Urothelium cell line (cell line): ENCODE measurements at regions not wholly inside any gene's neighbourhood (a gene's known extent, or its start where the extent isn't known, plus 50 kb on each side); places are given as distances from the start of the nearest gene placed in this dataset.

Experiments
- DNase-seq: peaks from one replicate; pipeline ENCODE4 v3.0.0; 2011; ENCODE audit warnings: low spot score, mixed read lengths
- FAIRE-seq: peaks from 2 replicates; lab custom pipeline; 2011; peaks lifted over from hg19 to GRCh38; lab: Jason Lieb, UNC

DNA sequence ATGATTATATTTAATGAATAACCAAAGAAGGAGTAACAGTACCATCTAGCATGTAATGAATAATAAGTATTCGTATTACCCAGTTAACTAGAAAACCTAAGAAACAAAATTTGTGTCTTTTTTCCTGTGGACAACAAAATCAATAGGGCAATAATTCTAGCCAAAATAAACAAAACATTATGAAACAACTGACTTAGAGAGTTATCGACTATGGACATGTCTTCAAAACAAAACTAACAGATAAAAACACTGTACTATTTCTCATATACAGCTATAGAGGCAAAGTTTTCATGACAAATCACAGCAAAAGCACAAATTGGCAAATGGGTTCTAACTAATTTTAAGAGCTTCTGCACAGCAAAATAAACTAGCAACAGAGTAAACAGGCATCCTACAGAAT lies 224.1 kb downstream of the ALX1 start:
- FAIRE-seq = no peak

DNA sequence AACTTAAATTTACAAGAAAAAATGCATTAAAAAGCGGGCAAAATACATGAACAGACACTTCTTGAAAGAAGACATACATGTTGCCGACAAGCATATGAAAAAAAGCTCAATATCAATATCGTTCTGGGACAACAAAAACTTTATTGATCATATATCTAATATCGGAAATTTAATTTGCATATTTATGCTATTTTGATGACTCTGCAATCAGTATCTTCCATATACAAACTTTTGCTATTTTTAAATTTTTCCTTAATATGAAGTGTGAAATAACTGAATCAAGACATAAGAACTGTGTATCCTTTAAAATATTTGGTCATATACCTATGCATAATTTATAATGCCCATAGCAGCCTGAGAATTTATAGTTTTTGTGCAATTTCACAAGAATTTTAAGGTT lies 224.6 kb downstream of the ALX1 start:
- no peak for DNase-seq
- FAIRE-seq = no peak

More for the DNA sequence above, 224.1 kb downstream of the ALX1 start:
- no peak for DNase-seq

DNA sequence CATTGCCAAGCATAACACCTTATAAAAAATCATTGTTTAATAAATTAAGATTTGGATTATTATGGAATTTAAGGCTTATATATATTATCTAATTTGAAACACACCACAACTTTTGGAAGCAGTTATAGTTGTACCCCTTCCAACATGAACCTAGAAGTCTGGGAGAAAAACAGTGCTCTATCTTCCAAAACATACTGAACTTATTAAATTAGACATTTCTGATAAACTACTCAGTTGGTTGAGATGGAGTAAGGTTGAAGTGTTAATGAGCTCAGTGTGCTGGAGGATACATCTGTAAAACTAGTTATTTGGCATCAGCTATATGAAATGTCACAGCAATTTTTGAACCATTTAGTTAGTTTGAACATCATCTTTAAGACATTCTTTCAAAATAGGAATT lies 227.4 kb downstream of the ALX1 start:
- FAIRE-seq (no peak), DNase-seq (no peak)

DNA sequence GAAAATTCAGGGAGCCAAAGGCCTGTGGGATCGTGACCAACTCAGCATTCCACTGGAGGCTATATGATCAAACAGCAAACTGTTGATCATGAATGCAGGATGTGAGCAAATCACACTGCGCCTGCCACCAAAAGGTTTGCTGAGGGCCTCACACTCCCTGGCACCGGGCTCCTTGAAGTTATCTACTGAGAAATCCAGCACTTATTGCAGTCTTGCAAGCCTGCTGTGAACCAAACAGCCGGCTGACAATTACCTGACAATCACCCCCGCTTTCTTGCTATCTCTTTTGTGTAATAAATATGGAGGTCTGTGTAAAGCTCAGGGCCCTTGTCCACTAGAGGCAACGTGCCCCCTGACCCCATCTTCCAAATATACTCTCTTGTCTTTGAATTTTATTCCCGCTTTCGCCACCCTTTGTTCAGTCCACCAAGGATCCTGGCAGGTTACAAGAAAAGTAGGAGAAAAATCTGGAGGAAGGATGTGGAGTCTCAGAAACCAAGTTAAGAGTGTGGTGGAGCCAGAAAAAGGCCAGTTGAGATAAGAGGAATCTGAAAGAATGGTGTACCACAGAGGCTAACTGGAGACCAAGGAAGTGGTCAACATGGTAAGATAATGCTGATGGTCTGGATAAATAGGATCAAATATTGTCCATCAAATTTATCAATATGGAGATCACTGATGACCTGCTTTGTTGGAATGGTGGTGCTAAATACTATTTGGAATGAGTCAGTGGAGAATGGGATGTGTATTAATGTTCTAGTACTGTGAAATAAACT lies 229.2 kb downstream of the ALX1 start:
- DNase-seq (no peak), FAIRE-seq (no peak)

DNA sequence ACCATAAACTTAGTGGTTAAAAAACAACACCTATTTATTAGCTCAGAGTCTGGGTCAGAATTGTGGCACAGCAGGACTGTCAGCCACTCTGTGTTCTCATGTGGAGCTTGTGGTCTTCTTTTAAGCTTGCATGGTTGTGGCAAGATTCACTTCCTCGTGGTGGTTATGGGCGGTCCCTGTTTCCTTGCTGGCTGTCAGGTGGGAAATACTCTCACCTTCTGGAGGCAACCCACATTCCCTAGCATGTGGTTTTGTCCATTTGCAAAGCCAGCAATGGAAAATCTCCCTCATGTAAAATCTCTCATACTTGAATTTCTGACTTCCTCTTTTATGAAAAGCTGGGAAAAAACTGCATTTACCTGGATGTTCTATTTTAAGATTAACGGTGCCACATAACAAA lies 229.8 kb downstream of the ALX1 start:
- no peak for FAIRE-seq
- no peak for DNase-seq

DNA sequence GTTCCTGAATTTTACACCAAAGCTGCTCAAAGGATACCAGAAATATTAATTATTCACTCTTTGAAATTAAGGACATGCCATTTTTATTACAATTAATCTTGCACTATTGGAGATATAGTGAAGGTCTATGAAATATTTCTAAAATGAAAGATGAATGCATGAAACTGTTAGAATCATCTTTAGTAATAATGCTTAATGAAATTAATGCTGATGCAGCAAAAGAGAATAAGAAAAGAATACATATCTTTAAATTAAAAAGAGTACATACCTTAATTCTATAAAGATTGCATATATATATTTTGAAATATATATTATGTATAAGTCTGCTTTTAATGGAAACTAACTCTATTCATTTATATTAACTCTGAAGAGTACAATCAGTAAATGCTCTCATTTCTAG lies 236.0 kb downstream of the ALX1 start:
- FAIRE-seq (no peak), DNase-seq (no peak)

DNA sequence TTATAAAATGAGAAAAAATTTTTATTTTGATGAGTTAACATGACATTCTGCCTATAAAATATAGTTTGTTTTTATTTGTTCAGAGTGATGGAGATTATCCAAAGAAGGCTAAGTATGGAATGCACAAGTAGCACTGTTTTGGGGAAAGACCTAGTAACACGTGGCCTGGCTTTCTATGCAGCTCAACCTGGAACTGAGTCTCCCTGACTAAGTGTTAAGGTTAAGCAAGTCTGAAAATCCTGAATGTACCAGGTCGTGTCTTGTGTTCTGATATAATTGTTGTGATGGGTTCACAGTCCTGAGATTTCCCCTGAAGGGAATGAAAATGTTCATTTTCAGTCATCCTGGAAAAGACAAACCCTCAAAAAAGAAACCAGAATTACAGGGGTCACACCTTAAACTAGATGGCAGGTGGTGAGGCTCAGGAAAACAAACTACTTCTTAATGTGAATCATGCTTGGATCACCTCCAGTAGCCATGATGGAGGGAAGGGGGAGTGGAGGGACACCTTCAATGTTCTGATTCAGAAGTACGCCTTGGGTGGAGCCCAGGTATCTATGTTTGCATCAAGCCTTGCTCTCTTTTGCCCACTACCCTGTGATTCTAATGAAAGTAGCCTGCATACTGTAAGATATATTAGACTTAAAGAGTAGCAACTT lies 236.8 kb downstream of the ALX1 start:
- DNase-seq (no peak), FAIRE-seq (no peak)

DNA sequence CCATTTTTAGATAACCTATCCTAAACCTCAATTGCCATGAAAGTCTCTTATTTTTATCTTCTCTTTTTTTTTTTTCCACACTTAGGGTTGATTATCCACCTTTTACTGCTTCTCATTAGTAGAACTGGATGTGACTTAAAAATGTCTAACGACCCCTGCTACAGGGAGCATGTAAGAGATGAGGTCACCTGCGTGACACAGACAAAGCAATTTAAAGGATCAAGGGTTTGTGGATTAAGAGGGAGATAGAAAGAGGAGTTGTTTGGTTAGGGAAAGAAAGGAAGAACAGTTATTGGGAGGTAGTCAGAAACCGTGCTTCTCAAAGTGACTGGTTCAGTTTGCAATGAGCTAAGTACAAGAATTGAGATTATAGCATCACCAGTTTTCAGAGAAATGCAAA lies 239.1 kb downstream of the ALX1 start:
- DNase-seq = no peak
- no peak for FAIRE-seq

DNA sequence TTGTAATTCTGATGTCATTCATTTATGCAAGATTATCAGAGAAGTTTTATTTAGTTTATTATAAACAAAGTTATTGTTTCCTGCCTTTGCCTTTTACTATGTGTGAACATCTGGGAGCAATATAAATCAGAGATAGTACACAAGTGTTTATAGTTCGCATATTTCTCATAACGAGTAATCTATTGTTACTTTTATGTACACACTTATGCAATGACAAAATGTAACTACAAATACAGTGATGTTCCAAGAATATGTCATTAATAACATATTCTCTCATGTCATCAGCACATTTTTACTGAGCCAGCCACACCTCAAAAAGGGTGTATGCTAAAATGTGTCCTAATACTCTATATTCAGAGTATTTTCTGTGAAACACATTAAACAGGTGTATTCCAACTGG lies 243.2 kb downstream of the ALX1 start:
- FAIRE-seq (no peak), DNase-seq (no peak)

DNA sequence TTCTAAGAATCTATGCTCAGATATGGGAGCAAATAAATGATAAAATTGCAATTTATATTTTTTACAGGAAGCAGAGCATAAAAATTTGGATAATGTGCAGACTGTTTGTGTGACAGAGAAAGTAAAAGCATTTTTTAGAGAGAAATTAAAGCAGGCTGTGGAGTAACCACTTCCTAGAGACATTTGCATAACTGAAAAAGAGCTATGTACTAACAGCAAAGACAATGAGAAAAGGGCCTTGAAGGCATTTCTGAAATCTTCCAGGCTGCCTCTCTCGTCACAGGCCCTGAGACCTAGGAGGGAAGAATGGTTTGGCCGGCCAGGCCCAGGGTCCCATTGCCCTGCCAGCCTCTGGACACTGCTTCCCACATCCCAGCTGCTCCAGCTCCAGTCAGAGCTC lies 247.2 kb downstream of the ALX1 start:
- DNase-seq (no peak), FAIRE-seq (no peak)

DNA sequence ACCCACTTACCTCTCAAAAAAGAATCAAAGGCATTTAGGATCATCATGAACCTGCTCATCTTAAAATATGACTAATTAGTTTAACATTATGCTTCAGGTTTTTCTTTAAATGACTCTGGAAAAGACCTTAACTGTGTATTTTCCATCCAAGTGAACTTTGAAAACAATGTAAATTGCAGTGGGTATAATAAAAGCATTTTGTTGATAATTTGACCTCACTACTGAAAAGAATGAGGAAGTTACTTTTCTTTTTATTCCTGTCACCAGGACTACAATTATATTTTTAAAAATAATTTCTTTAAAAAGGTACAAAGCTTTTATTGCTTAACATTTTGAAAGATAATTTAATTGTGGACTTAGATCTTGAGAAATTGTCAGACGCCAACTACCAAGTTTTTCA lies 249.9 kb downstream of the ALX1 start:
- no peak for DNase-seq
- FAIRE-seq = no peak

DNA sequence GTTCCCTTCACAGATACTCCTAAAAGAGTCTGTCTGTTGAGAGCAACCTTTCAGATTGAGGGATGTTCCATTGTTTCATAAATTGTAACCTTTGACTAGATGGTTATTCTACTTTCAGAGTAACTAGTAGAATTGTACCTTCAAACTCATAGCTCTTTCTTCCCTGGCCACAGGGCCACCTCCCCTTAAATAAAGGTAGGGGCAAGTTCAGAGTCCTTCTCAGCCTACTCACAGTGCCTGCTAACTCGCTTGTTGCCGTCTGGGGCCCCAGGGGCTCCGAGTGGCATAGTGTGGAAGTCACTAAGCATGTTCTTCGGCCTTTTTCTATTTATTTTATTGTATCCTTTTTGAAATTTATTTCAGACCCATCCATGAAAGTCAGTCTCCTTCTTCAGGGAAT lies 250.4 kb downstream of the ALX1 start:
- no peak for FAIRE-seq
- DNase-seq = no peak

DNA sequence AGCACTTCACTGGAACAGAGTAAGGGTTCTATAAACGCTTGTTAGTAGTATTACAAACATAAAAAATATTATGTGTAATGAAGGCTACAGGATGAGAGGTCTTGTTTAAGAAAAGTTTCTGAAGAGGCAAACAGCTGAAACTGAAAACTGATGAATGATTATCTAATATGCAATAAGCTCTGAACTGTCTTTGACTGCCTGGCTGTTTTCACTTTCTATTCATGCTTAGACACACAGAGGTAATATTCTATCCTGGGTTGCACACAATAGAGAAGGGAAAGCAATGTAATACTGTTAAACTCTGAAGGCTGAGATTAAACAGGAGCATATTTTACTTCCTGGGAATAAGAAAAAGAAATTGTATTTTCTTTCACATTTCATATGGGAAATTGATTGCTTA lies 251.3 kb downstream of the ALX1 start:
- FAIRE-seq (no peak), DNase-seq (no peak)

DNA sequence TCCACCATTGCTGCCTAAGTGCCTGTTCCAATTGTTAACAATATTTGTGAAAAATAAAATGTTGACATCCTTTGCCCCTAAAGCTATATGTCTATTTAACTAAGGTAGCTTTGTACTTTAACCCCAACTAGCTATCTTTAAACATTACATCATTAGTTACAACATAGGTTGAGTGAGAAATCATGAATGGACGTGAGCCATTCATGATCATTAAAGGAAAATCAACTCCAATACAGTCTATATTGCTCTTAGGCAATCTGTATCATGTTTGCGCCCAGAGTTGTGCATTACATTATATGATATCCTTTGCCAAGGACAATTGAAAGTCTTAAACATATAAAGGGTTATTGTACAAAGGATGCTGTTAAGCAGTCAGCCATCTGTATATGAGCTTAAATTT lies 269.6 kb downstream of the ALX1 start:
- DNase-seq (no peak), FAIRE-seq (no peak)

DNA sequence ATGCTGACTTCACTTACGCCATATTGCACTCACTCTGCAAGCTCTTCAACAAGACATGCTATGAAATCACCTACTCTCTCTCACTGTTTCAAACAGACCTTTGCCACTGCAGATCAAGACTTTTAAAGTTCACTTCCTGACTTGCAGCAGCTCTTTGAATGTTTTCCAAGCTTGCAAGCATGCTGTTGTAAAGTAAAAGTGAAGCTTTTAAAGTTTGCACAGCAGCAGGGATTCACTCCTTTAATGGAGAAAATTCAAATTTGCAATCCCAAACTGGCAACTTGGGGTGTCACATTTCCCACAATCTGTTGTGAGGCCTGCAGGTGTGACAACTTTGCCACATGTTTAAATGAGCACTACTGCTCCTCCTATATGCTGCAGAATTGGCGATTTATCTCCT lies 270.9 kb downstream of the ALX1 start:
- DNase-seq = no peak
- FAIRE-seq = no peak

DNA sequence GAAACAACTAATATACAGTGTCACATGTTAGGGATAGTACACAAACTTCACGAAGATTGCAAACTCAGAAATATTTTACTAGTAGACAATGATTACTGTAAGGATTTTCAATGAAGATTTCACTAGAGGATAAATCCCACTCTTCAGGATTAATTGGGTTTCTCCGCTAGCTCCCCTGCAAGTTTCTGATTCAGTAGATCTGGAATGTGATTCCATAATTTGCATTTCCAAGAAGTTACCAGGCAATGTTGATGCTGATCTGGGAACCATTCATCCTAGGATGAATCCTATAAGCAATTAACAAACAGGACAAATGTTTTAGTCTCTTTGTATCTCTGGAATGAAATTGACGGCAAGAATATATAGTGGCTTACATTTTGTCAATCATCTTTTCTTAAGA lies 272.4 kb downstream of the ALX1 start:
- no peak for FAIRE-seq
- no peak for DNase-seq

DNA sequence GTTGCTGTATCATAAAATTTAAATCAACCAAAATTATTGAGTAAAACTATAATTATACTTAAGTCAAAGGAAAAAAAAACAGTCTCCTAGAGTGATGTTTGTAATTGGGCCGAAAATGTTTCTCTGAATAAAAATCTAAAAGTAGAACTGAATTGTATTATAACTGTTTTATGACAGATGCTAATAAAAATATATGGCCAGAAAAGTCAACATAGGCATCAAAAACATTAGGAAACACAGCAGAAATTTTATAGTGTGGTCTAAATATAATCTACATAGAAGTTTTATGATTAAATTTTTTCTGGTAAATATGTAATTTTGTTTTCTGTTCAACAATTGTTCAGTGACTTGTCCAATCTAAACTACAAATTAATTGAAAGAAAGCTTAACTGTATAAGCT lies 277.8 kb downstream of the ALX1 start:
- DNase-seq (no peak), FAIRE-seq (no peak)

DNA sequence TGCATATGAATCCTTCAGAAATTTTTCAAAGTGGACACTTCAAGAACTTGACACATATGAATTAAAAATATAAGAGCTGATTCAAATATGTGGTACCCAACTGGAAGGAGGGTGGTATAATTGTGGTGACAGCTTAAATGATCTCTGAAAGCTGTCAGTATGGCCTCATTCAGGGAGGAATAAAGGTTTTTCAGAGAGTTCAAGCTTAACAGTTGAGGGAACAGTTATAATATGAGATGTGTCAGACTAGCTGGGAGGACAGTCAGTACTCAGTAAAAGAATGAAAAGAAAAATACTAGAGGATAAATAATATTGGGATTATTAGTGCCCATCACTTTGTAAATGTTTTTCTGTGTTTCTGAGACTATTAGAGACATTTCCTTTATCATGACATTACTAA lies 277.5 kb downstream of the RASSF9 start:
- FAIRE-seq = no peak
- no peak for DNase-seq

DNA sequence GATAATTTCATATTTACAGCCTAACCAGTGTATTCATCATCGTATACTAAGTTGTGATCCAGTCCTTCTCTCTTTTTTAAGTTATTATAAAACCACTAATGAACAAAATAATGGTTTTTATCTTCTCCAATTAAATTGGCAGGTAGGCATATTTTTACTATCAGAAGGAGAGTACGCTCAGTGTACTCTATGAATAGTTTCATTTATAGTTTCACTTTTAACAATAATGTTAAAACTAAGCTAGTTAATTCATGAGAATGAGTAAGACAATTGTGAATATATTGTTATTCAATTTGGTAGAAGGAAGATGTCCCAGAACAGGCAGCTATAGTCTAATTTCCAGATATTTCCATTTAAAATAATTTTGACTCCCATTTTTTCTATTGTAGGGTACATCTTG lies 277.1 kb downstream of the RASSF9 start:
- DNase-seq = no peak
- no peak for FAIRE-seq

DNA sequence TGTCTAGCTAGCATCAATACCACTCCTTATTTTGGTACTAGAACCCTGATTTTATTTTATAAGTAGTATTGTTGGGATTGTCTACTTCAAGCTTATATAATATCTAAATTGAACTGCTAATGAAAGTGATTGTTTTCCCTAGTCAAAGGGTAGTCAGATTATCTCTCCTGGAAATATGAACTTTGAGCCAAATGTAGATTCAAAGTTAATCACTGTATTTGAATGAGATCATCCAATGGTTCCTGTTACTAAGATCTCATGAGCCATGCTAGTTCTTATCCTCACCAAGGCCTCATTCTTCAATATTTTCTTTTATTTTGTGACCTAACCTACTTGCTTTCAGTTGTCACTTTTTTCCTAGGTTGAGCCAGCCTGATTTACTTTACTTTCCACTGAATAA lies 276.7 kb downstream of the RASSF9 start:
- DNase-seq (no peak), FAIRE-seq (no peak)

DNA sequence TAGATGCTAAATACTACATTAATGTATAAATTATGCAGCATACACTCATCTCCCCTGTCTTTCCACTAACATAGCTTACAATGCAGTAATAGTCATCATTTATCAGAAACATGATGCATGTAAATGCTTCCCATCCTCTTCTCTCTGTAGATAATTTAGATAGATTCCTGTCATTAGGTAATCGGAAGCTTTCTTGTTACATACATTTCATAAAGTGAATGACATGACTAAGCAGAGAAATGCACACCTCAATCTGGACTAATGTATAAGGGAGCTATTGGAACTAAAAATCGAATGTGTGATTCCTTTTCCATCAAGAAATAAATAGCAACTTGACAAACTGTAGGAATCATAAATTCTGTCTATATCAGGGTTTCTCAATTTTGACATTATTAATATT lies 273.4 kb downstream of the RASSF9 start:
- no peak for DNase-seq
- no peak for FAIRE-seq

DNA sequence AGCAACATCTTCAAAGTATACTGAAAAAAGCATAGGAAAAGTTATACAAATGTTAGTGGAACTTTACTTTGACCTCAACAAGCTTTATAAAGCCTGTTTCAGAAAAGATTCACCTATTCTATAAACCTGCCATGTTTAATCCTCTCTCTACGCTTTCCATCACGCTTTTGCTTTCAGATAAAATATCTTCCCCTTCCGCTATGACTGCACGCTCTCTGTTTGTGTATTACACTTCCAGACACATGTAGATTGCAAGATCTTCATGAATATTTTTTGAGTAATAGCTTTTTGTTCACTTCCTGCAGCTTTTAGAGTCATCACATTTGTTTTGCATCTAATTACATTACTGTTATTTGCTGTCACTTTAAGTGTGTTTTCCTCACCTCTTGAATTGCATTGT lies 271.4 kb downstream of the RASSF9 start:
- no peak for FAIRE-seq
- DNase-seq = no peak
